SK-N-MC (cell line): ENCODE measurements at regions not wholly inside any gene's neighbourhood (a gene's known extent, or its start where the extent isn't known, plus 50 kb on each side); places are given as distances from the start of the nearest gene placed in this dataset.

ENCODE experiments used
- EZH2 ChIP-seq: fragments of 200-600 bp; sonication (generic); IDR thresholded peaks from one replicate; pipeline ENCODE4 v1.6.1; 2017; ENCODE audit warnings: antibody characterized with exemption
- FOXP2 ChIP-seq: optimal IDR thresholded peaks from 2 replicates; pipeline ENCODE3; 2011; ENCODE audit warnings: mild to moderate bottlenecking, moderate library complexity; ENCODE audit not compliant: insufficient read depth; ENCODE audit errors: extremely low read length, control extremely low read depth
- POLR2AphosphoS5 ChIP-seq: IDR thresholded peaks from 2 replicates; pipeline ENCODE4 v1.6.1; 2012; ENCODE audit warnings: mild to moderate bottlenecking, low read depth, low read length, borderline replicate concordance

DNA sequence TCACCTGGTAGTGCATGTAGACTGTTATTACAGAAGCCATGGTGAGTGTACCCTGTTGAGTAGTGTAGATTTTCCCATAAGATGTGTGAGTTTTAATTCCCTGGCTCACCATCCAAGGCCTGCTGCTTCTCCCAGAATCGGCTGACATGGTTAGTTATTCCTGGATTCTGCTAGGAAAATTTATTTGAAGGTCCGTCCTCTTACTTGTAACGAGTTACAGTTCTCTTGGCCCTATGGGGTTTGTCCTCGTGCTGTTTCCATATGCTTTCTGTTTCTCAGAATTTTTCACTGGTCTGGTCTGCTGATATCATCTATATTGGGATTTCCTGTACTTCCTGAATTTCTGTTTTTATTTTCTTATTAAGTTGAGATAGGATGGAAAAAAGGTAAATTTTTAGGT, 423.3 kb upstream of the RGS6 start:
- TF ChIP-seq POLR2AphosphoS5 (no peak), EZH2 (no peak), FOXP2 (no peak)
